ENCODE measurements at regions not wholly inside any gene's neighbourhood (a gene's known extent, or its start where the extent isn't known, plus 50 kb on each side); places are given as distances from the start of the nearest gene placed in this dataset.

DNA sequence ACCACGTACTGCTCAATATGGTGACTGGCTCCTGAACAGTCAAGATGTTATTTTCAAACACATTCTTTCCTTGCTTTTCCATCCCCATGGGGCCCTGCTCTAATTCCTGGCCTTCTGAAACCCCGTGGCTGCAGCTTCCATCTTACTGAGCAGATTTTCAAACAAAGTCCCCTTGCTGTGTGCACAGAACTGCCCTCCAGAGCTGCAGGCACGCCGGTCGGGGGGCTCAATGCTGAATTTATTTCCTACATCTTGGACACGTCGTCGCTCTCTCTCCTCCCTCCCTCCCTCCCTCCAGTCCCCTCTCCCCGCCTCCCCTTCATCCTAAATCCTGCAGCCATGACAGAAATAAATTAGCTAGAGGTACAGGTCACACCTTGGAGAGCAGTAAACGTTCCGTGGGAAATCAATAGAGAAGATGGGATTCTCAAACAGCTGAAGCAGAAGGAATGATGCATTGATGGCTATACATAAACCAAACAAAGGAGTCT, 243.1 kb upstream of the BLID start:
- Histone ChIP-seq H3K4me3 (no peak overlapping the region), H3K4me1 (no peaks in the 10 kb centered on the region), H3K36me3 (no peaks in the 10 kb centered on the region), H3K27ac (no peak overlapping the region), H3K27me3 (no peaks in the 10 kb centered on the region), H3K9me3 (no peaks in the 10 kb centered on the region)
- intact Hi-C loops (cut with DNase I), result no loop called here
- ATAC-seq (no peak), DNase-seq (no peak), FAIRE-seq (no peak)
- TF ChIP-seq, protein P1, sequence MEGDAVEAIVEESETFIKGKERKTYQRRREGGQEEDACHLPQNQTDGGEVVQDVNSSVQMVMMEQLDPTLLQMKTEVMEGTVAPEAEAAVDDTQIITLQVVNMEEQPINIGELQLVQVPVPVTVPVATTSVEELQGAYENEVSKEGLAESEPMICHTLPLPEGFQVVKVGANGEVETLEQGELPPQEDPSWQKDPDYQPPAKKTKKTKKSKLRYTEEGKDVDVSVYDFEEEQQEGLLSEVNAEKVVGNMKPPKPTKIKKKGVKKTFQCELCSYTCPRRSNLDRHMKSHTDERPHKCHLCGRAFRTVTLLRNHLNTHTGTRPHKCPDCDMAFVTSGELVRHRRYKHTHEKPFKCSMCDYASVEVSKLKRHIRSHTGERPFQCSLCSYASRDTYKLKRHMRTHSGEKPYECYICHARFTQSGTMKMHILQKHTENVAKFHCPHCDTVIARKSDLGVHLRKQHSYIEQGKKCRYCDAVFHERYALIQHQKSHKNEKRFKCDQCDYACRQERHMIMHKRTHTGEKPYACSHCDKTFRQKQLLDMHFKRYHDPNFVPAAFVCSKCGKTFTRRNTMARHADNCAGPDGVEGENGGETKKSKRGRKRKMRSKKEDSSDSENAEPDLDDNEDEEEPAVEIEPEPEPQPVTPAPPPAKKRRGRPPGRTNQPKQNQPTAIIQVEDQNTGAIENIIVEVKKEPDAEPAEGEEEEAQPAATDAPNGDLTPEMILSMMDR (IDR thresholded peaks at IDR 0.05), result no peak
- WGBS, 2 donors, result 37 to 39% methylated on average over 11 of the region's 11 CpGs

DNA sequence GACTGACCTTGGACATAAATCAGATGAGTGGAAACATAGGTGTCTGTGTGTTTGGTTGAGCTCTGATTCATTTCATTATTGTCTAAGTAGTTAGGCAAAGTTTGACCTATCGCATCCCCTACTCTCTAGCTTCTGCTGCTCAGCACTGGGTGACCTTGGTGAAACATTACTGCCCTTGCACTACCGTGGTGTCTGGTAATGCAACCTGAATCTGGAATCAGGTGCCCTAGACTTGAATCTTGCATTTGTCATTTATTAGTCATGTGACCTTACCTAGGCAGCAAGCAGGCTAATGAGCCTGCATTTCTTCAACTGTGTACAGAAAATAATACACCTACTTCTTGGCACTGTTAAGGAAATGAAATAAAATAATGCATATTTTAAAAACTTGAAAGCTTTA, 242.3 kb upstream of the BLID start:
- intact Hi-C loops (cut with DNase I), result no loop called here

DNA sequence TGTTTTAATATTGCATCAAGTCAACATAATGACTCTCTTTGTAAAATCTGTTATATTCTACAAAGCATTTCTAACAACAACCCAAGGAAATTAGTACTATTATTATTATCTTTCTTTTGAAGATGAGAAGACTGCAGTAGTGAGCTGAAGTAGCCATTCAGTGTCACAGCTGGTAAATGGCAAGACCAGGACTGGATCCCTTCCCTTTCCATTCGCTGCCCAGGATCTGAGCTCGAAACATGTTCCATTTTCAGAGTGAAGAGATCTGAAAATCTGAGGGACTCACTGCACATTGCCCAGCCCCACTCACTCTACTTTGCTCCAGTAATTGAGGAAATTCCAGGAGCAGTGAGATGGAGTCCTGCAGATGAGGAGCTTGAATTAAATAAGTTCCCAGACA, 240.0 kb upstream of the BLID start:
- TF ChIP-seq, protein P1 (IDR thresholded peaks at IDR 0.05), result no peak
- DNase-seq (no peak), FAIRE-seq (no peak), ATAC-seq (no peak)
- no peak overlapping the region for H3K4me3 ChIP-seq
- H3K9me3 ChIP-seq, result no peaks in the 10 kb centered on the region
- no peaks in the 10 kb centered on the region for H3K27me3 ChIP-seq
- WGBS, 2 donors, result 85 to 92% methylated on average over 2 of the region's 2 CpGs
- no peaks in the 10 kb centered on the region for H3K36me3 ChIP-seq
- no peak overlapping the region for H3K27ac ChIP-seq
- H3K4me1 ChIP-seq, result no peaks in the 10 kb centered on the region
- intact Hi-C loops (cut with DNase I), result no loop called here

More for the DNA sequence above, 242.3 kb upstream of the BLID start:
- FAIRE-seq (no peak), ATAC-seq (no peak), DNase-seq (no peak)
- TF ChIP-seq, protein P1 (IDR thresholded peaks at IDR 0.05), result no peak
- H3K27ac ChIP-seq, result no peak overlapping the region
- H3K27me3 ChIP-seq, result no peaks in the 10 kb centered on the region
- WGBS, 2 donors, result 51 to 54% methylated on average over 2 of the region's 2 CpGs
- H3K4me1 ChIP-seq, result no peaks in the 10 kb centered on the region
- H3K36me3 ChIP-seq, result no peaks in the 10 kb centered on the region
- no peak overlapping the region for H3K4me3 ChIP-seq
- H3K9me3 ChIP-seq, result no peaks in the 10 kb centered on the region

DNA sequence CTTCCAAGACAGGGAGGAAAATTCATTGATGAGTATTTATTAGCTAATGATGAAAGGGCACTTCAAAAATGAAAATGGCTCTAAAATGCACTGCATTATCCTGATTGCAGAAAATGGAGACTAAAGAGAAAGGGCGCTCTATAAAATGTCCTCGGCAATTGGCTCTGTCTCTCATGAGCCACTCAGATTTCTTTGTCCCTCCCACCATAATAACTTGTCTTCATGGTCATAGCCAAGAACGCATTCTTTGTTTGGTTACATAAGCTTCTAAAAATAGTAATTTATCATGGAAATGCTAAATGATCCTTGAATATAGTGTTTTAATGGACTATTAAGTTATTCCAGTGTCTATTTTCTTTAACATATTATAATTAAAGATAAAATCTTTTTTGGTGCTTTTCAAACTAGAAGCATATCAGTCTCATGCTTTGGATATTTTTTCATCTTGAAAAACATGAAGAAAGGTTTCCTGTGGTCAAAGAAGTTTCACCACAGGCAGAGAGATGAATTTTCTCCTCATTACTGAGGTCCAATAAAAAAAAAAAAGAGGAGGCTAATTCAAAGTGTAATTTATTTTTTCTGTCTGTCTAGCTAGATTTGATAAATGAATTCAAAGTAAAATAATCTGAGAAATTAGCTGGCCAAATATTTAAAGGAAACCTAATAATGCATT, 238.1 kb upstream of the BLID start:
- H3K27me3 ChIP-seq, result no peaks in the 10 kb centered on the region
- intact Hi-C loops (cut with DNase I), result no loop called here
- no peak overlapping the region for H3K4me3 ChIP-seq
- TF ChIP-seq, protein P1 (IDR thresholded peaks at IDR 0.05), result no peak
- no peaks in the 10 kb centered on the region for H3K4me1 ChIP-seq
- no peaks in the 10 kb centered on the region for H3K36me3 ChIP-seq
- no peak for DNase-seq
- H3K27ac ChIP-seq, result no peak overlapping the region
- no peak for ATAC-seq
- no peak for FAIRE-seq
- H3K9me3 ChIP-seq, result no peaks in the 10 kb centered on the region
- WGBS, 2 donors, result 72 to 76% methylated on average over 3 of the region's 3 CpGs

DNA sequence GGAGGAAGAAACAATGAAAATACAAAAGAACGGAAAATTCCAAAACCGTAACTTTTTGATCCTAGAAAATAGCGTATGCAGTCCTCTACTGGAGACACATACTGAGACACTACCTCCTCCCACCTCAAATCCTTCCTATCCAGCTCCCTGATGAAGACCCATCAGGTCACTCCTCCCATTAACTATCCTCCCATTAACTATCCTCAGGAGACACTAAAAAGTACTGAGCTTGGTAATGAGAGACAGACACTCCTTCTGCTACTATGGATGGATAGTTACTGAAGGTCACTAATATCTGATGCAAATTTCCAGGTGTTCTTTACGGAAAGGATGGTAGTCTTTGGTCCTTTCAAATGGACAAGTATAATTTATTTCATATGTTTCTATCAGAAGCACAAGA, 237.5 kb upstream of the BLID start:
- DNase-seq (no peak), FAIRE-seq (no peak), ATAC-seq (no peak)
- Histone ChIP-seq H3K4me3 (no peak overlapping the region), H3K4me1 (no peaks in the 10 kb centered on the region), H3K36me3 (no peaks in the 10 kb centered on the region), H3K27me3 (no peaks in the 10 kb centered on the region), H3K9me3 (no peaks in the 10 kb centered on the region), H3K27ac (no peak overlapping the region)
- intact Hi-C loops (cut with DNase I), result no loop called here
- WGBS, 2 donors, result 89 to 91% methylated on average over 4 of the region's 4 CpGs
- TF ChIP-seq, protein P1 (IDR thresholded peaks at IDR 0.05), result no peak
